MM.1S (cell line): ENCODE measurements at regions not wholly inside any gene's neighbourhood (a gene's known extent, or its start where the extent isn't known, plus 50 kb on each side); places are given as distances from the start of the nearest gene placed in this dataset.

ENCODE experiments used
- CTCF ChIP-seq: fragments of 300-600 bp; sonication (generic); IDR thresholded peaks from 2 replicates; pipeline ENCODE4 v1.5.1; 2016; ENCODE audit warnings: antibody characterized with exemption, low read length, mixed read lengths
- EZH2 ChIP-seq: fragments of 300-600 bp; sonication (generic); optimal IDR thresholded peaks from 2 replicates; pipeline ENCODE3; 2017; ENCODE audit warnings: low read depth, mild to moderate bottlenecking, antibody characterized with exemption, low read length, mixed read lengths
- EZH2phosphoT487 ChIP-seq: fragments of 300-600 bp; sonication (generic); IDR thresholded peaks from 2 replicates; pipeline ENCODE4 v1.6.1; 2018; ENCODE audit warnings: antibody characterized with exemption, low read length

DNA sequence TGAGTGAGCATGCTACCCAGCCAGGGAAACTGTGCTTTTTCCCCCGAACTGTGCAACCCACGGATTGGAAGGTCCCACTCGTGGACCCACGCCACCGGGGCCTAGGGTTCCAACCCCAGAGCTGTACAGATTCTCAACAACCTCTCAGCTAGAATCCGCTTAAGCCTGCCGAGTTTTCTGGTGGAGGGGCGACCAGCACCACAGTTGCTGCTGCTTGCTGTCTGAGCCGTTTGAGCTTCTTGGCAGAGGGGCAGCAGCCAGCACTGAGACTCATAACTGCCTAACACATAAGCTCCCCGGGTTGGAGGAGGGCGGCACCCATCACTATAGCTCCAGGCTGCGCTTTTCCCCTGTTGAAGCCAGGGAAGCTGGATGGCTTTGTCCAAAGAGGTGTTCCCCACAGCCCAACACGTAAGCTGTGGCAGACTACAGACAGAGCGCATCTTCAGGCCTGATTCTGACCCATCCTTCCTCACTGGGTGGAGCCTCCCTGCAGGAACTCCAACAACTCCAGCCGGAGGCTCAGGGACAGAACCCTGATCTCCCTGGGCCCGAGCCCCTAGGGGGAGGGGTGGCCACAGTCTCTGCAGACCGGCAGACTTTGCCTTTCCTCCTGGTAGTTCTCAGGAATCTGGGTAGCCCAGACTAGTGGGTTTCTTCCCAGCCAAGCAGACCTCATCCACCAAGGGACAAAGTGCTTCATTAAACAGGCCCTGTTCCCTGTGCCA, 871.6 kb downstream of the SLITRK6 start:
- TF ChIP-seq EZH2 (no peak), CTCF (no peak), EZH2phosphoT487 (no peak)
